ENCODE measurements at regions not wholly inside any gene's neighbourhood (a gene's known extent, or its start where the extent isn't known, plus 50 kb on each side); places are given as distances from the start of the nearest gene placed in this dataset.

DNA sequence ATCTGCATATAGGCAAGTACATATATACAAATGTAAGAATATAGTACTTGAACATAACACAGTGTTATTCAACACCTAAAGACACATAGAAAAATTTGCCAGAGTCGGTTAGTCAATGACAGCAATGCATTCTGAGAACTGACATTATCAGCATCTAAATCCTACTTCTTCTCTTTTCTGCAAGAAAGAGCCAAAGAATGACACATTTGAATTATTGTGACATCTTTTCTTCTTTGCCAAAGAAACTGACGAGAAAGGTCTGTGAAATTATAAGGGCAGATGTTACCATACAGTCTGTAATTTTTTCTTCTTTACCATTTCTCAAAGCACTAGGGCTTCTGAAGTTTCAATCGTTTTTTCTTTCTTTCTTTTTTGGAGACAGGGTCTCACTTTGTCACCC lies 350.9 kb upstream of the NBEA start:
- no peaks in the 10 kb centered on the region for H3K27me3 ChIP-seq (ENCODE audit: control insufficient read depth, insufficient read depth, low read length)
- WGBS (ENCODE audit: insufficient coverage) = 59% methylated on average over 2 of the region's 3 CpGs
- no peak for DNase-seq (ENCODE audit: low read depth in 4 of 6, low spot score in 6 of 6)

DNA sequence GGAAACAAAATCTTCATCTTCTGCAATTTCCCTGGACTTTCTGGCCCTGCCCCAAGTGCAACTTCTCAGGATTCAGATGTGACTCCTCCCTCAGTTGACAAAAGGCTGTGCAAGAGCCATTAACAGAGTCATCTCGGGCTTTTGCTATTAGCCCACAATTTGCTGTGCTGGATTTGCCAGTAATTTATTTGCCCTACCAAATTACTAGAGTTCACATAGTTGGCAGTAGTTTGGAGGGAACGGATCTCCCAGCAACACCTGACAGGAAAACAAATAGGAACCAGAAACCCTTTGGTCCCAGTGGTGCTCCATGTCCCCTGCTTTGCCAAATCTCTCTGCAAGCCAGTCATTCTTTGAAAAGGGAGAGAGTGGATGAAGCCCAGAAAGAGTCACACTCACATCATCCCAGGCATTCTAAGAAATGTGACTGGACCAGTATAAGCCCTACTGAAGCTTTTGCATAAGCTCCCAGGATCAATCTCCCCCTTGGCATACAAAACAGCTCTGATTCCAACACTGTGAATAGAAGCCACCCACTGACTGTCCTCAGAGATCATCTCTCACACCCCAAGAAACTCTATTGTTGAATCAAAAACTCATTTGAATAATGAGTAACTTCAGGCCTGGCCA lies 350.1 kb upstream of the NBEA start:
- 29% methylated on average over 1 of the region's 2 CpGs for WGBS (ENCODE audit: insufficient coverage)
- Histone ChIP-seq H3K27ac (ENCODE audit: low read depth, low read length) (peak overlapping the region; percentile 29), H3K27me3 (ENCODE audit: control insufficient read depth, insufficient read depth, low read length) (no peaks in the 10 kb centered on the region)

More for the DNA sequence above, 350.9 kb upstream of the NBEA start:
- Histone ChIP-seq H3K9me3 (ENCODE audit: control insufficient read depth, insufficient read depth, low read length) (no peaks in the 10 kb centered on the region), H3K36me3 (ENCODE audit: control insufficient read depth, insufficient read depth, low read length) (no peaks in the 10 kb centered on the region), H3K4me3 (ENCODE audit: low read depth, low read length) (no peak overlapping the region), H3K4me1 (ENCODE audit: control insufficient read depth, insufficient read depth, low read length) (no peaks in the 10 kb centered on the region), H3K27ac (ENCODE audit: low read depth, low read length) (no peak overlapping the region)

GRCh38 chr13:34593658-34594057 lies 348.4 kb upstream of the NBEA start:
- no peaks in the 10 kb centered on the region for H3K4me1 ChIP-seq (ENCODE audit: control insufficient read depth, insufficient read depth, low read length)
- WGBS (ENCODE audit: insufficient coverage) = no CpG with 5 or more reads among the region's 1 CpG
- no peak overlapping the region for H3K27ac ChIP-seq (ENCODE audit: low read depth, low read length)
- H3K36me3 ChIP-seq (ENCODE audit: control insufficient read depth, insufficient read depth, low read length) = no peaks in the 10 kb centered on the region
- no peak overlapping the region for H3K4me3 ChIP-seq (ENCODE audit: low read depth, low read length)
- no peaks in the 10 kb centered on the region for H3K27me3 ChIP-seq (ENCODE audit: control insufficient read depth, insufficient read depth, low read length)
- no peaks in the 10 kb centered on the region for H3K9me3 ChIP-seq (ENCODE audit: control insufficient read depth, insufficient read depth, low read length)
- DNase-seq (ENCODE audit: low read depth in 4 of 6, low spot score in 6 of 6) = peak in 1 of 6 donors; percentile 36

More for the DNA sequence above, 350.1 kb upstream of the NBEA start:
- peak; percentile 50 to 89 (median 72) for DNase-seq (ENCODE audit: low read depth in 4 of 6, low spot score in 6 of 6)
- Histone ChIP-seq H3K4me1 (ENCODE audit: control insufficient read depth, insufficient read depth, low read length) (no peaks in the 10 kb centered on the region), H3K9me3 (ENCODE audit: control insufficient read depth, insufficient read depth, low read length) (no peaks in the 10 kb centered on the region), H3K36me3 (ENCODE audit: control insufficient read depth, insufficient read depth, low read length) (no peaks in the 10 kb centered on the region), H3K4me3 (ENCODE audit: low read depth, low read length) (no peak overlapping the region)

- WGBS (ENCODE audit: insufficient coverage) = 76% methylated on average over 2 of the region's 5 CpGs
- Histone ChIP-seq H3K27me3 (ENCODE audit: control insufficient read depth, insufficient read depth, low read length) (no peaks in the 10 kb centered on the region), H3K4me1 (ENCODE audit: control insufficient read depth, insufficient read depth, low read length) (no peaks in the 10 kb centered on the region), H3K36me3 (ENCODE audit: control insufficient read depth, insufficient read depth, low read length) (no peaks in the 10 kb centered on the region), H3K9me3 (ENCODE audit: control insufficient read depth, insufficient read depth, low read length) (no peaks in the 10 kb centered on the region), H3K4me3 (ENCODE audit: low read depth, low read length) (no peak overlapping the region), H3K27ac (ENCODE audit: low read depth, low read length) (no peak overlapping the region)
- peak in 1 of 6 donors; percentile 23 for DNase-seq (ENCODE audit: low read depth in 4 of 6, low spot score in 6 of 6)
Measured at GRCh38 chr13:34594507-34594906, 347.6 kb upstream of the NBEA start.

GRCh38 chr13:34608331-34608730 lies 333.7 kb upstream of the NBEA start:
- no CpG with 5 or more reads among the region's 3 CpGs for WGBS (ENCODE audit: insufficient coverage)
- H3K36me3 ChIP-seq (ENCODE audit: control insufficient read depth, insufficient read depth, low read length) = no peaks in the 10 kb centered on the region
- H3K4me1 ChIP-seq (ENCODE audit: control insufficient read depth, insufficient read depth, low read length) = no peaks in the 10 kb centered on the region
- no peak overlapping the region for H3K4me3 ChIP-seq (ENCODE audit: low read depth, low read length)
- no peak for DNase-seq (ENCODE audit: low read depth in 4 of 6, low spot score in 6 of 6)
- no peak overlapping the region for H3K27ac ChIP-seq (ENCODE audit: low read depth, low read length)
- H3K27me3 ChIP-seq (ENCODE audit: control insufficient read depth, insufficient read depth, low read length) = no peaks in the 10 kb centered on the region
- H3K9me3 ChIP-seq (ENCODE audit: control insufficient read depth, insufficient read depth, low read length) = no peaks in the 10 kb centered on the region

DNA sequence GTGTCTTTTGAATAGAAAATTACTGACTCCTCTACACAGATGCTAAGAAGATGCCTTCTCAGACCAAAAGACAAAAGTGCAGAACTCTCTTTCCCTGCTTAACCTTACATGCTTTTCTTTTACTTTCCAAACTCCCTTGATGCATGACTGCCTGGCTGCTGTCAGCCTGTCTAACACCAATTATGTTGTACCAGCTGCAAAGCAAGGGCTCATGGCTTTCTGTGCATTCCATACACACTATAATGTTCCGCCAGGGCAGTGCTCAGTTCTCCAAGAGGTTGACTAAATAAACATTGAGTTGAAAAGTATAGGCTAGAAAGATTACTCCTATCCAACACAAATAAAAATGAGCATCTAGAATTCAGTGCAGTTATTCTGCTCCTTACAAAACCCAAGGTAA lies 330.4 kb upstream of the NBEA start:
- DNase-seq (ENCODE audit: low read depth in 4 of 6, low spot score in 6 of 6) = peak in 1 of 6 donors; percentile 49
- Histone ChIP-seq H3K27me3 (ENCODE audit: control insufficient read depth, insufficient read depth, low read length) (no peaks in the 10 kb centered on the region), H3K27ac (ENCODE audit: low read depth, low read length) (no peak overlapping the region), H3K36me3 (ENCODE audit: control insufficient read depth, insufficient read depth, low read length) (no peaks in the 10 kb centered on the region), H3K9me3 (ENCODE audit: control insufficient read depth, insufficient read depth, low read length) (no peaks in the 10 kb centered on the region), H3K4me3 (ENCODE audit: low read depth, low read length) (no peak overlapping the region), H3K4me1 (ENCODE audit: control insufficient read depth, insufficient read depth, low read length) (no peaks in the 10 kb centered on the region)
- WGBS (ENCODE audit: insufficient coverage) = no CpG with 5 or more reads among the region's 1 CpG

GRCh38 chr13:34617473-34618083 lies 324.5 kb upstream of the NBEA start:
- no peak overlapping the region for H3K4me3 ChIP-seq (ENCODE audit: low read depth, low read length)
- H3K9me3 ChIP-seq (ENCODE audit: control insufficient read depth, insufficient read depth, low read length) = no peaks in the 10 kb centered on the region
- no peak overlapping the region for H3K27ac ChIP-seq (ENCODE audit: low read depth, low read length)
- no peaks in the 10 kb centered on the region for H3K36me3 ChIP-seq (ENCODE audit: control insufficient read depth, insufficient read depth, low read length)
- no peaks in the 10 kb centered on the region for H3K27me3 ChIP-seq (ENCODE audit: control insufficient read depth, insufficient read depth, low read length)
- H3K4me1 ChIP-seq (ENCODE audit: control insufficient read depth, insufficient read depth, low read length) = no peaks in the 10 kb centered on the region
- 80% methylated on average over 1 of the region's 7 CpGs for WGBS (ENCODE audit: insufficient coverage)
- peak in 1 of 6 donors; percentile 94 for DNase-seq (ENCODE audit: low read depth in 4 of 6, low spot score in 6 of 6)

DNA sequence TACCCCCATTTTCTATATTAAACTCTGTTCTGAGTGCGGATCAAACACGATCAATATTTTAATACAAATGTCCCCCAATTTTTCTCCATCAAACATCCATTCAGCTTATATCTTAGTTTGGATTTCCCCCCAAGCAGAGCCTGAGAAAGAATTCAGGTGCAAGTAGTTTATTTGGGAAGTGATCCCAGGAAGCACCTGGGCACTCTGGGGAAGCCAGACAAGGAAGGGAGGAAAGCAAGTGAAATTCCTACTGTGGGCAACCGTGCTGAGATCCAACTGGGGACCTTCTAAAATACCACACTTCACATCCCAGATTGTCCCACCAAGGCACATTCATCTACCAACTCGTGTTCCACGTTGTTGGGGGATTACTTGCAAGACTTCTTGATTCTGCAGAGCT lies 323.4 kb upstream of the NBEA start:
- no peak overlapping the region for H3K27ac ChIP-seq (ENCODE audit: low read depth, low read length)
- H3K36me3 ChIP-seq (ENCODE audit: control insufficient read depth, insufficient read depth, low read length) = no peaks in the 10 kb centered on the region
- DNase-seq (ENCODE audit: low read depth in 4 of 6, low spot score in 6 of 6) = no peak
- H3K27me3 ChIP-seq (ENCODE audit: control insufficient read depth, insufficient read depth, low read length) = no peaks in the 10 kb centered on the region
- WGBS (ENCODE audit: insufficient coverage) = 86% methylated on average over 2 of the region's 5 CpGs
- H3K4me3 ChIP-seq (ENCODE audit: low read depth, low read length) = no peak overlapping the region
- no peaks in the 10 kb centered on the region for H3K9me3 ChIP-seq (ENCODE audit: control insufficient read depth, insufficient read depth, low read length)
- H3K4me1 ChIP-seq (ENCODE audit: control insufficient read depth, insufficient read depth, low read length) = no peaks in the 10 kb centered on the region

DNA sequence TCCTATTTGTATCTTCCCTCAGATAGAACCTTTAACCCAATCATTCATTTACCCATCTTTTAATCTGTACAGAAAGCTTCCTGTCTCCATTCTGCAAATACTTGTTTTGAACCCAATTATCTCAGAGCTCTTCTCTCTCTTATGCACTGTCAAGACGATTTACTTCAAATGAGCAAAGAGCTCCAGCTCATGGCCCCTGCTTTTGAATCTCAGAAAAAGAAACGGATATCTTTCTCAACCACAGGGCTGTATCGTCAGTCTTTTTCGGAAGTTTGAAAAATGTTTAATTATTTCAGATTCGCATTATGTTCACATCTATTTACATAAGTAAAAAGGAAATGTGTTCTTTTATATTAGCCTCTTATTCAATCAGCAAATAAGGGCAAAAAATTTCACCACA lies 322.7 kb upstream of the NBEA start:
- DNase-seq (ENCODE audit: low read depth in 4 of 6, low spot score in 6 of 6) = peak in 1 of 6 donors; percentile 32
- Histone ChIP-seq H3K4me3 (ENCODE audit: low read depth, low read length) (no peak overlapping the region), H3K9me3 (ENCODE audit: control insufficient read depth, insufficient read depth, low read length) (no peaks in the 10 kb centered on the region), H3K27ac (ENCODE audit: low read depth, low read length) (no peak overlapping the region), H3K4me1 (ENCODE audit: control insufficient read depth, insufficient read depth, low read length) (no peaks in the 10 kb centered on the region), H3K27me3 (ENCODE audit: control insufficient read depth, insufficient read depth, low read length) (no peaks in the 10 kb centered on the region), H3K36me3 (ENCODE audit: control insufficient read depth, insufficient read depth, low read length) (no peaks in the 10 kb centered on the region)
- WGBS (ENCODE audit: insufficient coverage) = 45% methylated on average over 1 of the region's 5 CpGs

Data from spinal cord (tissue), 9 donors.